ENCODE measurements at regions not wholly inside any gene's neighbourhood (a gene's known extent, or its start where the extent isn't known, plus 50 kb on each side); places are given as distances from the start of the nearest gene placed in this dataset.

GRCh38 chr14:23702656-23703426 lies 66.7 kb downstream of the DHRS2 start:
- TF ChIP-seq CTCF (IDR thresholded peaks at IDR 0.05) = no peak
- TF ChIP-seq EZH2 (IDR thresholded peaks at IDR 0.05; ENCODE audit: borderline replicate concordance, insufficient read depth, low read depth, low read length, poor library complexity, severe bottlenecking) = no peak

All from B cell (primary cell).